Esophagus squamous epithelium (tissue), 4 donors: ENCODE measurements at regions not wholly inside any gene's neighbourhood (a gene's known extent, or its start where the extent isn't known, plus 50 kb on each side); places are given as distances from the start of the nearest gene placed in this dataset.

Experiments used
- CTCF ChIP-seq, 6 experiments: fragments of 450-650 bp in 4 of 6; fragments of 200-600 bp in 2 of 6; sonication (generic) in 2 of 6; IDR thresholded peaks; one replicate each; pipeline ENCODE4 v1.5.1; 2016 to 2019; ENCODE audit warnings: antibody characterized with exemption in 6 of 6, mild to moderate bottlenecking in 4 of 6, moderate library complexity in 4 of 6
- POLR2A ChIP-seq, 4 donors: fragments of 450-650 bp; IDR thresholded peaks; one replicate each; pipeline ENCODE4 v1.6.1; 2017; ENCODE audit warnings: antibody characterized with exemption in 4 of 4, mild to moderate bottlenecking in 4 of 4, moderate library complexity in 3 of 4

- TF ChIP-seq CTCF (IDR thresholded peaks at IDR 0.05) (no peak), POLR2A (IDR thresholded peaks at IDR 0.05) (no peak)
Observed at GRCh38 chr6:21802175-21802822, 208.7 kb downstream of the SOX4 start.
